Vagina (tissue), 2 donors: ENCODE measurements at regions not wholly inside any gene's neighbourhood (a gene's known extent, or its start where the extent isn't known, plus 50 kb on each side); places are given as distances from the start of the nearest gene placed in this dataset.

Experiments used
- POLR2A ChIP-seq, 2 donors: fragments of 450-650 bp; IDR thresholded peaks; one replicate each; pipeline ENCODE4 v1.6.1; 2017; ENCODE audit warnings: antibody characterized with exemption in 2 of 2, mild to moderate bottlenecking in 2 of 2, moderate library complexity in 2 of 2
- POLR2AphosphoS5 ChIP-seq, 2 donors: sonication (generic); formaldehyde crosslinking; IDR thresholded peaks; one replicate each; pipeline ENCODE4 v1.9.0; 2017; ENCODE audit warnings: antibody characterized with exemption in 2 of 2, mild to moderate bottlenecking in 2 of 2, low read depth in 1 of 2; ENCODE audit not compliant: insufficient read depth in 1 of 2
- TF ChIP-seq, protein P1 (sequence below), 3 experiments: fragments of 450-650 bp in 2 of 3; fragments of 200-600 bp in 1 of 3; sonication (generic) in 1 of 3; IDR thresholded peaks; one replicate each; pipeline ENCODE4 v1.5.1; 2017 to 2019; ENCODE audit warnings: antibody characterized with exemption in 3 of 3, mild to moderate bottlenecking in 2 of 3, moderate library complexity in 2 of 3

DNA sequence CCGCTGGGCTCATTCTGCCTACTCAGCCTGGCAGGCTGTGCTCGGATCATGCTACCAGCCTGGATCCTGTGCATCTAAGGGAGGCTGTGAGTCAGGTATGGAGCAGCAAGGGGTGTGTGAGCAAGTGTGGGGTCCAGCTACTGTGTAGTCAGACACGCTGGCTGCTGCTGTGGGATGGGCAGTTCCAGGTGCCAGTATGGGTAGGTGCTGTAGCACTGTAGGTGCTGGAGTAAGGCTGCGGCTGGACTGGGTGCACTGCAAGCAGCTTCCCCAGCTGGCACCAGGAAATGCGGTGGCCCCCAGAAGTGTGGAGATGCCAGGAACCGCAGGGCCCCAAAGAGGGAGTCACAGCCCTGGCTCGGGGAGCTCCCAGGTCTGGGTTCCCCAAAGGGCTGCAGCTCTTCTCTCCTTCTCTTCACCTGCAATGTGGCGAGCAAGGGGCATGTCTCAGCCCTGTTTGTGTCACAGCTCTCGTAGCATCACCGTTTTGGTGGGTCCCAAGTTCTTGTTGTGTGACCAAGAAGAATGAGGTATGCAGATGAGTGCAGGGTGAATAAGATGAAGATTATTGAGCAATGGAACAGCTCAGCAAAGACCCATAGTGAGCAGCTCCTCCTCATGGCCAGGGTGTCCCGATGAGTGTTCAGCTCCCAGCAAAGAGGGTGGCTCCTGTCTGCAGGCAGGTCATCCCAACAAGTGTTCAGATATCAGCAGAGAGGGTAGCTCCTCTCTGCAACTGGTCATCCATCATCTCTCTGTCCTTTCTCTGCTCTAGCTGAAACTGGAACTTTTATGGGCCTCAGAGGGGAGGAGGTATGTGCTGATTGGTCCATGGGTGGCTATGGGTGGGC is 462.9 kb downstream of the TBC1D22A start:
- TF ChIP-seq, protein P1, sequence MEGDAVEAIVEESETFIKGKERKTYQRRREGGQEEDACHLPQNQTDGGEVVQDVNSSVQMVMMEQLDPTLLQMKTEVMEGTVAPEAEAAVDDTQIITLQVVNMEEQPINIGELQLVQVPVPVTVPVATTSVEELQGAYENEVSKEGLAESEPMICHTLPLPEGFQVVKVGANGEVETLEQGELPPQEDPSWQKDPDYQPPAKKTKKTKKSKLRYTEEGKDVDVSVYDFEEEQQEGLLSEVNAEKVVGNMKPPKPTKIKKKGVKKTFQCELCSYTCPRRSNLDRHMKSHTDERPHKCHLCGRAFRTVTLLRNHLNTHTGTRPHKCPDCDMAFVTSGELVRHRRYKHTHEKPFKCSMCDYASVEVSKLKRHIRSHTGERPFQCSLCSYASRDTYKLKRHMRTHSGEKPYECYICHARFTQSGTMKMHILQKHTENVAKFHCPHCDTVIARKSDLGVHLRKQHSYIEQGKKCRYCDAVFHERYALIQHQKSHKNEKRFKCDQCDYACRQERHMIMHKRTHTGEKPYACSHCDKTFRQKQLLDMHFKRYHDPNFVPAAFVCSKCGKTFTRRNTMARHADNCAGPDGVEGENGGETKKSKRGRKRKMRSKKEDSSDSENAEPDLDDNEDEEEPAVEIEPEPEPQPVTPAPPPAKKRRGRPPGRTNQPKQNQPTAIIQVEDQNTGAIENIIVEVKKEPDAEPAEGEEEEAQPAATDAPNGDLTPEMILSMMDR (IDR thresholded peaks at IDR 0.05): no peak
- TF ChIP-seq POLR2AphosphoS5 (IDR thresholded peaks at IDR 0.05; ENCODE audit: insufficient read depth in 1 of 2, low read depth in 1 of 2) (no peak), POLR2A (IDR thresholded peaks at IDR 0.05) (no peak)
